Astrocyte of the cerebellum (primary cell): ENCODE measurements at regions not wholly inside any gene's neighbourhood (a gene's known extent, or its start where the extent isn't known, plus 50 kb on each side); places are given as distances from the start of the nearest gene placed in this dataset.

Experiments
- DNase-seq: peaks from one replicate; pipeline ENCODE4 v3.0.0-alpha.2; 2011; ENCODE audit warnings: low read depth
- H3K4me3 ChIP-seq: 2 replicates; pipeline ENCODE4 v1.5.1; 2011; ENCODE audit warnings: mild to moderate bottlenecking, low read depth, low read length, moderate library complexity
- CTCF ChIP-seq: IDR thresholded peaks from 2 replicates; pipeline ENCODE4 v1.5.1; 2012; ENCODE audit warnings: low read length, low read depth, moderate library complexity, mild to moderate bottlenecking; ENCODE audit errors: missing control alignments
- in situ Hi-C: cut with HindIII; loops from 2 replicates; pipeline ENCODE4 v1.10.0; 2017; ENCODE audit warnings: low sequenced_read_pairs

GRCh38 chr2:129441610-129442009, 537.9 kb upstream of the RAB6C start:
- no peak for TF ChIP-seq CTCF
- in situ Hi-C loops: no loop called here
- no peak overlapping the region for H3K4me3 ChIP-seq
- no peak for DNase-seq

GRCh38 chr2:129443235-129443864, 536.1 kb upstream of the RAB6C start:
- H3K4me3 ChIP-seq: no peak overlapping the region
- DNase-seq: no peak
- in situ Hi-C loops: no loop called here
- no peak for TF ChIP-seq CTCF

DNA sequence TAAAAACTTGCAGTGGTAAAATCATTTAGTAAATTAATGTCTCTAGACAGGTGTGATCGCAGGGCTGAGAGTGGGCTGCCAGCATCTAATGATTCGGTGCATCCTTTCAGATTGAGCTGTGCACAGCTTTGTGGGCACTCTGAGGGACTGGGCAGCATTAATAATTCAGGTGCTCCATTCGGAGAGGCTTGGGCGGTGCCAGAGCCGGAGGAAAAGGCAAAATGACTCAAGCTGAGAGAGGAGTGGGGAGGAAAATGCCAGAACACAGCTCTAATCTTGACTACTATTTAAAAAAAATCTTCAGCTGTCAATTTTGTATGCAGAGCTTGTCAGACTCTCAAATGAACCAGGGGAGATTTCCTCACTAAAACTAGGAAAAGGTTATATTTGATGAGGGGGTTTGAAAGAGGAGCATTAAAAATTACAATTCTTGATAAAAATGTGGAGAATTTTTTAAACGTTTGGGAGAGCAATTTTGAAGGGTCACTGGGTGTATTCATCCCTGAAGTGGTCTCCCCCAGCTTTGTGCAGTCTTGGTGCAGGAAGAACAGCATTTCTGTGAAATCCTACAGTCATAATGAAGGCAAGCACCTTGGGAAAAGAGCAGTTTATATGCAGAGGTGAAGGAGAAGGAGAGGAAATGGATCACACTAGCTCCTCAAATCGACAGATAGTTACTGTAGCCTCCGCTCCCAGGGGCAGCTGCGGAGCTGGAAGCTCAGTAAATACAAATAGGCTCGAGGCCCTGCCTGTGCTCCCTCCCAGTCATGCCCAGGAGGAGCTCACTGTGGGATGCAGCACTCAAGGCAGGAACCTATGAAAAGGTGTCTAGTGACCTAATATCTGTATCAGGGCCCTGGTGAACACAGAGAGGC, 535.4 kb upstream of the RAB6C start:
- no peak for DNase-seq
- no peak overlapping the region for H3K4me3 ChIP-seq
- in situ Hi-C loops: no loop called here
- TF ChIP-seq CTCF: no peak

DNA sequence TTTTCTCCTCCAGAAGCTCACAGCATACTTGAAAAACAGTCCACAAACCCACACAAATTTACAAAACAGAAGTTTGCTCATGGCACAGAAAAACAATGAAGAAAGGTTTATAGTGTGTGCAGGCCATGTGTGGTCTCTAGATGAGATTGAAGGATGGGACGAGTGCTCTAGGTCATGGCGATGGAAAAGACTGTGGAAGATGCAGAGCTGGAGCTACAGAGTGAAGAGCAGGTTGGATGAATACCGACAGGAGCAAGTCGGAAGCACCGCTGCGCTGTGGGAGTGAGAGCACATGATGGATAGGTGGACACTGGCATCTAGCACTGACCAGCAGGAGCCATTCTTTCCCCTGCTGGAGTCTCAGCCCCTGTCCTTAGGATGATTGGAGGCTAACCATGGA, 534.7 kb upstream of the RAB6C start:
- in situ Hi-C loops: no loop called here
- TF ChIP-seq CTCF: no peak
- DNase-seq: no peak
- H3K4me3 ChIP-seq: no peak overlapping the region

- no peak for DNase-seq
- no peak for TF ChIP-seq CTCF
- in situ Hi-C loops: no loop called here
- no peak overlapping the region for H3K4me3 ChIP-seq
Measured at GRCh38 chr2:129456691-129457090, 522.8 kb upstream of the RAB6C start.

DNA sequence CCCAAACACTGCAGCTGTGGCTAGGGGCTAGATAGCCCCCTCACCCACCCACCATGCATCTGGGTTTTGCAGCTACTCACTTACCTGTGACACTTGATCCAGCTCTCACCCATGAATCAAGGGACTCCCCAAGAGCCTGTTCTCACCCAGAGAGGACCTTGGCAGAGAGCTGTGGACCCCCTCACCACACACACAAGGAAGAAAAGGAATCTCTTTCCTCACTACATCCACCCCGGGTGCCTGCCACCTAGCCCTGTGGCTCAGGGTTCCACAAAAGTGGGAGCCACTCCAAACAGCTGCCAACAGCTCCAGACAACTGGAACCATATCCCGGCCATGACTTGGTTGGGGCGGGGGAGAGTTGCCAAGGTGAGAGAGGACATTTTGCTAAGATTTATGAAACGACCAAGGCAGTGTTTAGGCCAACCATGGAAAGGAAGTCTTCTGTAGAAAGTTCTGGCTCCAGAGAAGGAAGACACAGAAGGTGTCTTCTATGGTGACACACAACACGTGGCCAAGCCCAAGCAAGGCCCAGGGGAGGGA, 522.1 kb upstream of the RAB6C start:
- no peak for DNase-seq
- in situ Hi-C loops: no loop called here
- no peak overlapping the region for H3K4me3 ChIP-seq
- TF ChIP-seq CTCF: no peak
